Gastrocnemius medialis (tissue), 4 donors: ENCODE measurements at regions not wholly inside any gene's neighbourhood (a gene's known extent, or its start where the extent isn't known, plus 50 kb on each side); places are given as distances from the start of the nearest gene placed in this dataset.

Experiments used
- ATAC-seq, 2 donors: fragments of 150-250 bp; one replicate each; pipeline ENCODE4 v1.9.1; 2016
- DNase-seq, 2 donors: peaks; one replicate each; pipeline ENCODE4 v3.0.0-alpha.2; 2019
- H3K27ac ChIP-seq, 4 donors: fragments of 200-600 bp; sonication (generic); 1 replicate in 1 of 4; 2 replicates in 3 of 4; pipeline ENCODE4 v1.5.1; 2016 to 2018; ENCODE audit warnings: mild to moderate bottlenecking in 2 of 4, moderate library complexity in 1 of 4
- H3K27me3 ChIP-seq, 3 donors: fragments of 200-600 bp; sonication (generic) in 2 of 3; 1 replicate in 1 of 3; 2 replicates in 2 of 3; pipeline versions ENCODE4 v1.5.1 to v1.6.0; 2016 to 2019; ENCODE audit warnings: mild to moderate bottlenecking in 1 of 3, moderate library complexity in 1 of 3
- H3K36me3 ChIP-seq, 2 donors: fragments of 200-600 bp; sonication (generic) in 1 of 2; one replicate each; pipeline ENCODE4 v1.5.1; 2017 to 2018
- H3K4me1 ChIP-seq, 2 donors: fragments of 200-600 bp; sonication (generic) in 1 of 2; one replicate each; pipeline ENCODE4 v1.5.1; 2016 to 2017; ENCODE audit warnings: mild to moderate bottlenecking in 2 of 2
- H3K4me3 ChIP-seq, 4 donors: fragments of 200-600 bp; sonication (generic) in 3 of 4; 1 replicate in 1 of 4; 2 replicates in 3 of 4; pipeline ENCODE4 v1.5.1; 2016 to 2019; ENCODE audit warnings: mild to moderate bottlenecking in 2 of 4
- H3K9me3 ChIP-seq, 3 donors: fragments of 200-600 bp; sonication (generic) in 2 of 3; 1 replicate in 1 of 3; 2 replicates in 2 of 3; pipeline ENCODE4 v1.5.1; 2016 to 2019
- POLR2A ChIP-seq, 2 donors: fragments of 450-650 bp; IDR thresholded peaks; one replicate each; pipeline ENCODE4 v1.6.1; 2017; ENCODE audit warnings: antibody characterized with exemption in 2 of 2, mild to moderate bottlenecking in 2 of 2, moderate library complexity in 2 of 2
- in situ Hi-C, 4 donors: fragments of 200-750 bp; cut with MboI; loops; one replicate each; pipeline versions ENCODE4 v1.15.0 to v1.8.0; 2017; ENCODE audit warnings: low sequenced_read_pairs in 4 of 4
- intact Hi-C: fragments of 100-400 bp; cut with DNase I; formaldehyde crosslinking; loops from one replicate; pipeline ENCODE4 v1.15.1; 2023; ENCODE audit warnings: low total_unique reads
- TF ChIP-seq, protein P1 (sequence below), 5 experiments: fragments of 450-650 bp in 3 of 5; fragments of 200-600 bp in 2 of 5; sonication (generic) in 2 of 5; IDR thresholded peaks in 4 of 5; conservative IDR thresholded peaks in 1 of 5; 1 replicate in 4 of 5; 2 replicates in 1 of 5; pipeline ENCODE4 v1.5.1; 2016 to 2019; ENCODE audit warnings: antibody characterized with exemption in 5 of 5, mild to moderate bottlenecking in 3 of 5, moderate library complexity in 3 of 5

DNA sequence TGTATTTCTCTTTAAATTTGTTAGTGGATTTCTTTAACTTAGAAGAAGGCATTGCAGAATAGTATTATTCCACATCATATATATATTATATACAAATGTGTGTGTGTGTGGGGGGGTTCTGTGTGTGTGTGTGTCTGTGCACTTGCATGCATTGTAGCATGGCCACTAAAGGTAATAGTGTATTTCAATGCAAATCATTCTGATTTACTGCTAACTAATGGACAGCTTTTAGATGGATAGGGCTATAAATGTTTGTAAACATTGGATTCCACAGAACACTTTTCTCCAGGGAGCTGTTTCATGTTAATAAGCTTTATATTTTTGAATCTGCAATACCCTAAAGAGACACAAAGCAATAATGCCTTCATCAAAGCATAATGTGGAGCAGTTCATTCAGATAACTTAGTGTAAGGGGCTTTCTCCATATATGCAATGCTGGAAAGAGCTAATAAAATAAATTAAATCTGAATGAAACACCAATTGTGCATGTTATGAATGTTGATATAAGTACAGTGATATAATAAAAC is 496.7 kb upstream of the CDH9 start:
- Histone ChIP-seq H3K4me1 (no peaks in the 10 kb centered on the region), H3K9me3 (no peaks in the 10 kb centered on the region), H3K27me3 (no peaks in the 10 kb centered on the region), H3K36me3 (no peaks in the 10 kb centered on the region), H3K27ac (no peak overlapping the region), H3K4me3 (no peak overlapping the region)
- intact Hi-C loops = no loop called here
- in situ Hi-C loops = no loop called here
- DNase-seq (no peak), ATAC-seq (no peak)
- no peak for TF ChIP-seq POLR2A (IDR thresholded peaks at IDR 0.05)
- TF ChIP-seq, protein P1, sequence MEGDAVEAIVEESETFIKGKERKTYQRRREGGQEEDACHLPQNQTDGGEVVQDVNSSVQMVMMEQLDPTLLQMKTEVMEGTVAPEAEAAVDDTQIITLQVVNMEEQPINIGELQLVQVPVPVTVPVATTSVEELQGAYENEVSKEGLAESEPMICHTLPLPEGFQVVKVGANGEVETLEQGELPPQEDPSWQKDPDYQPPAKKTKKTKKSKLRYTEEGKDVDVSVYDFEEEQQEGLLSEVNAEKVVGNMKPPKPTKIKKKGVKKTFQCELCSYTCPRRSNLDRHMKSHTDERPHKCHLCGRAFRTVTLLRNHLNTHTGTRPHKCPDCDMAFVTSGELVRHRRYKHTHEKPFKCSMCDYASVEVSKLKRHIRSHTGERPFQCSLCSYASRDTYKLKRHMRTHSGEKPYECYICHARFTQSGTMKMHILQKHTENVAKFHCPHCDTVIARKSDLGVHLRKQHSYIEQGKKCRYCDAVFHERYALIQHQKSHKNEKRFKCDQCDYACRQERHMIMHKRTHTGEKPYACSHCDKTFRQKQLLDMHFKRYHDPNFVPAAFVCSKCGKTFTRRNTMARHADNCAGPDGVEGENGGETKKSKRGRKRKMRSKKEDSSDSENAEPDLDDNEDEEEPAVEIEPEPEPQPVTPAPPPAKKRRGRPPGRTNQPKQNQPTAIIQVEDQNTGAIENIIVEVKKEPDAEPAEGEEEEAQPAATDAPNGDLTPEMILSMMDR (IDR thresholded peaks at IDR 0.05 in 4 of 5, conservative IDR thresholded peaks at IDR 0.05 in 1 of 5) = no peak

DNA sequence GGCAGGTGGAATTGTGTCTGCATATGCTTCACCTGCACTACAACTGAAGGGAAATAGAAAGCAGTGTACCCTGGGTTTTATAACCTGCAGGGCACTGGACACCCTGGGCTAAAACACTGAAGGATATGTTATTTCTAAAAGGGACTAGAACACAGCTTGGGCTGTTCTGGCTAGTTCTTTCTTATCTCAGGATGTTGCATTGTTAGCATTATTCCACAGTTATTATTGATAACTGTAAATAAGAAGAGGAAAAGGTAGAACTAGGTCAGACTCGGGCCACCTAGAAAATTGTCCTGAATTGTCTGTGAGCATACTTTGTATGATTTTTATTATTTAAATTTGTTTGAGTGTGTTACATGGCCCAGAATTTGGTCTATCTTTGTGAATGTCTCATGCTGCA is 493.9 kb upstream of the CDH9 start:
- Histone ChIP-seq H3K27me3 (no peaks in the 10 kb centered on the region), H3K27ac (no peak overlapping the region), H3K4me1 (no peaks in the 10 kb centered on the region), H3K4me3 (no peak overlapping the region), H3K36me3 (no peaks in the 10 kb centered on the region), H3K9me3 (no peaks in the 10 kb centered on the region)
- in situ Hi-C loops = no loop called here
- no peak for DNase-seq
- intact Hi-C loops = no loop called here
- no peak for ATAC-seq
- TF ChIP-seq, protein P1 (IDR thresholded peaks at IDR 0.05 in 4 of 5, conservative IDR thresholded peaks at IDR 0.05 in 1 of 5) = no peak
- TF ChIP-seq POLR2A (IDR thresholded peaks at IDR 0.05) = no peak

DNA sequence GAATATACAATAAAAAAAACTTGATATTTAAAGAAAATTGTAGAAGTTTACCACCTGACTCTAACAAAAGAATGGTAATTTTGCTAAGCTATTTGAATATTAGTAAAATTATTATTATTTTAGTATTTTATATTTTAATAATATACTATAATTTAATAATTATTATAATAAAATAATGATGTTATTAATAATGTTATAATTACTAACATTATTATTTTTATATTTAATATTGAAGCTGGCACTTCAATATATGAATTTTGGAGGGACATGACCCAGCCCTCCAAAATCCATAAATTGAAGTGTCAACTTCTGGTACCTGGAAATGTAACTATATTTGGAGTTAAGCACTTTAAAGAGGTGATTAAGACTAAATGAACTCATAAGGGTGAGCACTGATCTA is 486.1 kb upstream of the CDH9 start:
- no peaks in the 10 kb centered on the region for H3K36me3 ChIP-seq
- in situ Hi-C loops = no loop called here
- intact Hi-C loops = no loop called here

DNA sequence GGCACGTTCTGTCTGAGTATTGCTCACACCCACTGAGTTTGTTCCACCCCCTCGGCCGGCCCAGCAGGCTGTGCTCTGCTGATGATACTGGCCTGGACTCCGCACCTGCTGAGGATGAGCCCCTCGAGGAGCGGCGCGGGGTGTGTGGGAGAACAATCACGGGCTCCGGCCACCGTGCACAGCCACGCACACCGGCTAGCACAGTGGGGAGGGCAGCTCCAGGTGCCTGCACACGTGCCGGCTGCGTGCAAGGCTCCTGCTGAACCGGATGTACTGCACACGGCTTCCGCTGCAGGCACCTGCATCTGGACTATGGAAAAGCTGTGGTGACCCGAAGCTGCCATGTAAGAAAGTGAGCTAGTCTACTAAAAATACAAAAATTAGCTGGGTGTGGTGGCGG is 485.2 kb upstream of the CDH9 start:
- no peaks in the 10 kb centered on the region for H3K4me1 ChIP-seq
- in situ Hi-C loops = no loop called here
- ATAC-seq = no peak
- TF ChIP-seq, protein P1 (IDR thresholded peaks at IDR 0.05 in 4 of 5, conservative IDR thresholded peaks at IDR 0.05 in 1 of 5) = no peak
- TF ChIP-seq POLR2A (IDR thresholded peaks at IDR 0.05) = no peak
- H3K27me3 ChIP-seq = no peaks in the 10 kb centered on the region
- intact Hi-C loops = no loop called here
- H3K36me3 ChIP-seq = no peaks in the 10 kb centered on the region
- DNase-seq = no peak
- no peaks in the 10 kb centered on the region for H3K9me3 ChIP-seq
- no peak overlapping the region for H3K27ac ChIP-seq
- H3K4me3 ChIP-seq = no peak overlapping the region

More for the DNA sequence above, 486.1 kb upstream of the CDH9 start:
- TF ChIP-seq, protein P1 (IDR thresholded peaks at IDR 0.05 in 4 of 5, conservative IDR thresholded peaks at IDR 0.05 in 1 of 5) = no peak
- no peak for TF ChIP-seq POLR2A (IDR thresholded peaks at IDR 0.05)
- H3K4me3 ChIP-seq = no peak overlapping the region
- H3K9me3 ChIP-seq = no peaks in the 10 kb centered on the region
- H3K4me1 ChIP-seq = no peaks in the 10 kb centered on the region
- ATAC-seq (no peak), DNase-seq (no peak)
- no peak overlapping the region for H3K27ac ChIP-seq
- no peaks in the 10 kb centered on the region for H3K27me3 ChIP-seq

DNA sequence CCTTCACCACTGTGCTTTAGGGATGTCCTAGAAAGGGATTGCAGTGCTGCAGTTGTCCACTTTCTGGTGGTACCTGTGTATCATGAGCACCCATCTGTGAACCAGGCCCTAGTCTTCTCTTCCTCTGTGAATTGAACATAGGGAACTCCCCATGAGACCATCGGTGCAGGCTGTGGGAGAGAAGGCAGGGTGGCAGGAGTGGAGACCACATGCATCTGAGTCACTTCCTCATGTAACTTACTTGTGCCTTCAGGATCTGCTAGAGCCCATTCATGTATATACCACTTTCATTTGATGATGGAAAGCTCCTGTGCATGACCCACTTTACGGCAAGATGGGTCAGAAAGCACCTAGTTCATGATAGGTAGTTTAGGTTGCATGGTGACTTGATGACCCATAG is 478.1 kb upstream of the CDH9 start:
- in situ Hi-C loops = no loop called here
- H3K36me3 ChIP-seq = no peaks in the 10 kb centered on the region
- H3K4me3 ChIP-seq = no peak overlapping the region
- no peaks in the 10 kb centered on the region for H3K9me3 ChIP-seq
- H3K27ac ChIP-seq = no peak overlapping the region
- H3K4me1 ChIP-seq = no peaks in the 10 kb centered on the region
- intact Hi-C loops = no loop called here
- H3K27me3 ChIP-seq = no peaks in the 10 kb centered on the region
- ATAC-seq (no peak), DNase-seq (no peak)
- no peak for TF ChIP-seq POLR2A (IDR thresholded peaks at IDR 0.05)
- TF ChIP-seq, protein P1 (IDR thresholded peaks at IDR 0.05 in 4 of 5, conservative IDR thresholded peaks at IDR 0.05 in 1 of 5) = no peak
